Endothelial cell of umbilical vein (primary cell): ENCODE measurements at regions not wholly inside any gene's neighbourhood (a gene's known extent, or its start where the extent isn't known, plus 50 kb on each side); places are given as distances from the start of the nearest gene placed in this dataset.

ENCODE experiments used
- BruUV-seq: library from RNA; stranded (reverse); fragments of 400-500 nt; replicated peaks from 2 replicates; lab custom pipeline; 2021; lab: Mats Ljungman, UMichigan
- CTCF ChIA-PET: fragments of 300-600, 350-600 bp; sonication (Branson Sonifier 250); formaldehyde crosslinking; loops from one replicate; lab custom pipeline; 2021; ENCODE audit warnings: antibody characterized with exemption, inconsistent platforms; lab: Charles Lee
- POLR2A ChIA-PET: fragments of 300-600, 350-600 bp; sonication (Branson Sonifier 250); formaldehyde crosslinking; loops from one replicate; lab custom pipeline; 2021; ENCODE audit warnings: antibody characterized with exemption, inconsistent platforms; lab: Charles Lee
- DNase-seq: peaks from one replicate; pipeline ENCODE4 v3.0.0-alpha.2; 2011; ENCODE audit warnings: low read depth, low spot score
- FAIRE-seq: peaks from 2 replicates; lab custom pipeline; 2011; peaks lifted over from hg19 to GRCh38; lab: Jason Lieb, UNC
- H2AFZ ChIP-seq: 2 replicates; pipeline ENCODE4 v1.6.0; 2012; ENCODE audit warnings: low read depth, low read length, control low read depth, inconsistent platforms
- H3K27ac ChIP-seq: 2 replicates; pipeline ENCODE4 v1.5.1; 2011; ENCODE audit warnings: low read depth, mild to moderate bottlenecking, control low read depth, low read length, moderate library complexity; ENCODE audit not compliant: insufficient read depth
- H3K27me3 ChIP-seq, 2 experiments: 2 replicates each; pipeline versions ENCODE4 v1.6.0 to v1.6.1; 2011; ENCODE audit warnings: low read length in 2 of 2, mixed read lengths in 1 of 2; ENCODE audit not compliant: control insufficient read depth in 2 of 2, insufficient read depth in 2 of 2
- H3K36me3 ChIP-seq, 2 experiments: 2 replicates in 1 of 2; 3 replicates in 1 of 2; pipeline ENCODE4 v1.5.1; 2011; ENCODE audit warnings: low read length in 2 of 2, mild to moderate bottlenecking in 1 of 2, moderate library complexity in 1 of 2; ENCODE audit not compliant: control insufficient read depth in 2 of 2, insufficient read depth in 2 of 2; ENCODE audit errors: extremely low read depth in 1 of 2
- H3K4me1 ChIP-seq: 3 replicates; pipeline ENCODE4 v1.5.1; 2011; ENCODE audit warnings: mild to moderate bottlenecking, low read length; ENCODE audit not compliant: control insufficient read depth, insufficient read depth; ENCODE audit errors: extremely low read depth
- H3K4me2 ChIP-seq: 2 replicates; pipeline ENCODE4 v1.6.1; 2011; ENCODE audit warnings: low read length, control low read depth, mixed read lengths; ENCODE audit not compliant: insufficient read depth
- H3K4me3 ChIP-seq, 3 experiments: fragments of 200-600 bp in 1 of 3; sonication (generic), shearing (Covaris generic) in 1 of 3; replicated peaks in 1 of 3; 2 replicates each; pipeline ENCODE4 v1.5.1; 2011 to 2016; ENCODE audit warnings: control low read depth in 3 of 3, low read length in 3 of 3, mild to moderate bottlenecking in 2 of 3, inconsistent platforms in 1 of 3, low read depth in 1 of 3, moderate library complexity in 1 of 3; ENCODE audit not compliant: insufficient read depth in 1 of 3
- H3K79me2 ChIP-seq: 2 replicates; pipeline ENCODE4 v1.6.0; 2012; ENCODE audit warnings: low read length, inconsistent platforms; ENCODE audit not compliant: control insufficient read depth, insufficient read depth
- H3K9ac ChIP-seq: replicated peaks from 2 replicates; pipeline ENCODE3; 2011; ENCODE audit warnings: low read length, control low read depth; ENCODE audit not compliant: insufficient read depth; ENCODE audit errors: extremely low read depth
- H3K9me1 ChIP-seq: replicated peaks from 3 replicates; pipeline ENCODE4 v1.6.0; 2011; ENCODE audit warnings: mild to moderate bottlenecking, low read length; ENCODE audit not compliant: control insufficient read depth, insufficient read depth; ENCODE audit errors: extremely low read depth
- H3K9me3 ChIP-seq: replicated peaks from 2 replicates; pipeline ENCODE4 v1.5.1; 2012; ENCODE audit warnings: low read length, inconsistent platforms; ENCODE audit not compliant: control insufficient read depth, insufficient read depth
- H4K20me1 ChIP-seq: replicated peaks from 2 replicates; pipeline ENCODE3; 2011; ENCODE audit warnings: mild to moderate bottlenecking, low read length; ENCODE audit not compliant: control insufficient read depth, insufficient read depth; ENCODE audit errors: extremely low read depth
- EZH2 ChIP-seq: IDR thresholded peaks from 2 replicates; pipeline ENCODE4 v1.6.1; 2012; ENCODE audit warnings: borderline replicate concordance, low read depth, mild to moderate bottlenecking, moderate library complexity, low read length, inconsistent platforms; ENCODE audit not compliant: severe bottlenecking
- FOS ChIP-seq: IDR thresholded peaks from 2 replicates; pipeline ENCODE4 v1.6.1; 2011; ENCODE audit warnings: mild to moderate bottlenecking, low read length, moderate library complexity, borderline replicate concordance; ENCODE audit not compliant: insufficient read depth
- GATA2 ChIP-seq: IDR thresholded peaks from 2 replicates; pipeline ENCODE4 v1.7.0; 2011; ENCODE audit warnings: low read depth, mild to moderate bottlenecking, moderate library complexity, mixed read lengths, low read length; ENCODE audit not compliant: insufficient read length, insufficient read depth
- JUN ChIP-seq: IDR thresholded peaks from 2 replicates; pipeline ENCODE4 v1.6.1; 2011; ENCODE audit warnings: borderline replicate concordance, low read depth; ENCODE audit not compliant: insufficient read length, insufficient read depth
- MAX ChIP-seq: IDR thresholded peaks from 2 replicates; pipeline ENCODE4 v1.6.1; 2011; ENCODE audit not compliant: insufficient read depth, insufficient read length
- MYC ChIP-seq: IDR thresholded peaks from one replicate; pipeline ENCODE4 v1.6.1; 2011; ENCODE audit warnings: mild to moderate bottlenecking, low read depth, low read length
- POLR2A ChIP-seq: IDR thresholded peaks from 2 replicates; pipeline ENCODE4 v1.6.1; 2012; ENCODE audit warnings: low read depth, mild to moderate bottlenecking, control low read depth, low read length
- POLR2AphosphoS5 ChIP-seq: IDR thresholded peaks from 2 replicates; pipeline ENCODE4 v1.6.1; 2012; ENCODE audit warnings: low read depth, mild to moderate bottlenecking, control low read depth, low read length, moderate library complexity; ENCODE audit not compliant: insufficient read depth
- dilution Hi-C: fragments of 300-500 bp; cut with MboI; formaldehyde crosslinking; loops from one replicate; pipeline ENCODE4 v1.15.0; 2019; ENCODE audit warnings: low sequenced_read_pairs; ENCODE audit not compliant: extremely low pct_ligation_motif_present
- intact Hi-C: fragments of 100-400 bp; cut with micrococcal nuclease; formaldehyde crosslinking; loops from one replicate; pipeline ENCODE4 v1.10.0; 2022
- TF ChIP-seq, protein P1 (sequence below), 2 donors: IDR thresholded peaks; 1 replicate in 1 of 2; 2 replicates in 1 of 2; pipeline ENCODE4 v1.5.1; 2011; ENCODE audit warnings: low read length in 2 of 2, mild to moderate bottlenecking in 2 of 2, moderate library complexity in 2 of 2, control low read depth in 1 of 2, inconsistent platforms in 1 of 2, low read depth in 1 of 2; ENCODE audit not compliant: insufficient read depth in 1 of 2; ENCODE audit errors: extremely low read depth in 1 of 2

GRCh38 chr5:3345195-3345594 is 250.4 kb upstream of the IRX1 start:
- Histone ChIP-seq H3K9ac (no peak overlapping the region), H3K4me2 (no peak overlapping the region), H2AFZ (no peak overlapping the region), H4K20me1 (no peaks in the 10 kb centered on the region), H3K9me3 (peaks cover 5% of the 10 kb centered on the region), H3K36me3 (no peaks in the 10 kb centered on the region), H3K4me3 (no peak overlapping the region), H3K9me1 (no peaks in the 10 kb centered on the region), H3K4me1 (no peaks in the 10 kb centered on the region), H3K79me2 (no peaks in the 10 kb centered on the region), H3K27ac (no peak overlapping the region), H3K27me3 (no peaks in the 10 kb centered on the region)
- ChIA-PET CTCF (no interaction called here), POLR2A (no interaction called here)
- DNase-seq (no peak), FAIRE-seq (no peak)
- no TSS peak for BruUV-seq
- TF ChIP-seq POLR2A, result no peak
- no peak for TF ChIP-seq JUN
- TF ChIP-seq MYC, result no peak
- TF ChIP-seq POLR2AphosphoS5, result no peak
- TF ChIP-seq, protein P1, sequence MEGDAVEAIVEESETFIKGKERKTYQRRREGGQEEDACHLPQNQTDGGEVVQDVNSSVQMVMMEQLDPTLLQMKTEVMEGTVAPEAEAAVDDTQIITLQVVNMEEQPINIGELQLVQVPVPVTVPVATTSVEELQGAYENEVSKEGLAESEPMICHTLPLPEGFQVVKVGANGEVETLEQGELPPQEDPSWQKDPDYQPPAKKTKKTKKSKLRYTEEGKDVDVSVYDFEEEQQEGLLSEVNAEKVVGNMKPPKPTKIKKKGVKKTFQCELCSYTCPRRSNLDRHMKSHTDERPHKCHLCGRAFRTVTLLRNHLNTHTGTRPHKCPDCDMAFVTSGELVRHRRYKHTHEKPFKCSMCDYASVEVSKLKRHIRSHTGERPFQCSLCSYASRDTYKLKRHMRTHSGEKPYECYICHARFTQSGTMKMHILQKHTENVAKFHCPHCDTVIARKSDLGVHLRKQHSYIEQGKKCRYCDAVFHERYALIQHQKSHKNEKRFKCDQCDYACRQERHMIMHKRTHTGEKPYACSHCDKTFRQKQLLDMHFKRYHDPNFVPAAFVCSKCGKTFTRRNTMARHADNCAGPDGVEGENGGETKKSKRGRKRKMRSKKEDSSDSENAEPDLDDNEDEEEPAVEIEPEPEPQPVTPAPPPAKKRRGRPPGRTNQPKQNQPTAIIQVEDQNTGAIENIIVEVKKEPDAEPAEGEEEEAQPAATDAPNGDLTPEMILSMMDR (IDR thresholded peaks at IDR 0.05; ENCODE audit: extremely low read depth in 1 of 2, insufficient read depth in 1 of 2, low read depth in 1 of 2, low read length in 2 of 2), result no peak
- TF ChIP-seq FOS, result no peak
- no peak for TF ChIP-seq GATA2
- no peak for TF ChIP-seq EZH2
- TF ChIP-seq MAX, result no peak
- dilution Hi-C loops (no loop called here), intact Hi-C loops (no loop called here)
